Right cardiac atrium (tissue), 5 donors: ENCODE measurements at regions not wholly inside any gene's neighbourhood (a gene's known extent, or its start where the extent isn't known, plus 50 kb on each side); places are given as distances from the start of the nearest gene placed in this dataset.

Experiments used
- ATAC-seq, 2 donors: fragments of 200-7000 bp; cut with Tn5 transposase; one replicate each; pipeline versions ENCODE4 v1.8.0 to v1.9.1; 2020; ENCODE audit warnings: moderate library complexity in 2 of 2, mild to moderate bottlenecking in 1 of 2
- DNase-seq, 3 donors: peaks; one replicate each; pipeline ENCODE4 v3.0.0-alpha.2; 2020
- H3K27ac ChIP-seq: one replicate; pipeline ENCODE4 v1.5.1; 2013; ENCODE audit warnings: mild to moderate bottlenecking, low read length, control low read depth, moderate library complexity
- H3K27me3 ChIP-seq: one replicate; pipeline ENCODE4 v1.6.1; 2013; ENCODE audit not compliant: control insufficient read depth, insufficient read depth
- H3K4me1 ChIP-seq: one replicate; pipeline ENCODE4 v1.6.1; 2013; ENCODE audit warnings: low read length; ENCODE audit not compliant: control insufficient read depth, insufficient read depth
- H3K4me3 ChIP-seq: one replicate; pipeline ENCODE4 v1.5.1; 2013; ENCODE audit warnings: low read length, control low read depth
- H3K9me3 ChIP-seq: one replicate; pipeline ENCODE4 v1.6.1; 2013; ENCODE audit warnings: low read length; ENCODE audit not compliant: control insufficient read depth
- WGBS: extraction: QIAGEN DNeasy Blood & Tissue Kit; methylation state at CpG from one replicate; pipeline ENCODE4 v1.1.7; 2013; 5-methylcytosine and 5-hydroxymethylcytosine counted together
- intact Hi-C, 4 donors: fragments of 100-400 bp; cut with DNase I; formaldehyde crosslinking; loops; one replicate each; pipeline versions ENCODE4 v1.11.0 to v1.14.0; 2022 to 2023
- donor health status: healthy with polysubstance abuse.
- donor health status: DM: no; HTN: yes; CAD: no.
- donor health status: DM: no; HTN: no; CAD: no.
- donor health status: DM: no; HTN: yes; CAD: no; lungs with severe emphysema.
- donor health status: DM: yes; HTN: yes; CAD: no.

DNA sequence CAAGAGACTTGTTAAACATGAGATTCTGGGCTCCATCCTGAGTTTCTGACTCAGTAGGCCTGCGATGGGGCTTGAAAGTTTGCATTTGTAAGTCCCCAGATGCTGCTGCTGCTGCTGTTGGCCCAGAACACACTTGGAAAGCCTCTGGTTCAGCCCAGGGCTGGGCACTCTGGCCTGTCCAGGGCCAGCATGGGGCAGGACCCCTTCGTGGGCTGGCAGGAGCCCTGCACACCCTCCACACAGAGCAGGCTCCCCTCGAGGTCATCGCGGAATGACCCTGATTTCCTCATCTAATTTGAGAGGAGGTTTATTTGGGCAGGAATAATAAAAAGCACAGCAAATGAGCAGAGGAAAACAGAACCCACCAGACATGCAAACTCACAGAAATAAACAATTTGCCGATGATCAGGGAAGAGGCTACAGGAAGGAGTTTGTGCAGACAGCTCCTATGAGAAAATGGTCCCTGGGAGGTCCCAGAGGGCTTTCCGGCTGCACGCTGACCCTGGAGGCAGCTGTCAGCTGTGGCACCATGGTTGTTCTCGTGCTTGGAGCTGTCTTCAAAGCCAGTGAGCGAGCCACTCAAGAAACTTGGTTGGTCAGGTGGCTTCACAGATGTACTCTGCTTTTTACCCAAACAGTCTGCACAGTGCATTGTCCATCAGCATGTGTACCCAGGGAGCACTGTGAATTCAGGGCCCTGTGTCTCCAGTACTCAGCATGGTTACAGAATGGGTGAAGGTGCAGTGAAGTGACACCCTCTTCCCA, 119.3 kb downstream of the GLI2 start:
- intact Hi-C loops = no loop called here
- Histone ChIP-seq H3K9me3 (no peaks in the 10 kb centered on the region), H3K4me1 (no peaks in the 10 kb centered on the region), H3K27me3 (no peaks in the 10 kb centered on the region), H3K4me3 (no peak overlapping the region), H3K27ac (no peak overlapping the region)
- 75% methylated on average over 10 of the region's 10 CpGs for WGBS
- ATAC-seq (no peak), DNase-seq (peak in 1 of 3 donors; percentile 38)

GRCh38 chr2:120855855-120856405, 120.3 kb downstream of the GLI2 start:
- H3K27me3 ChIP-seq = no peaks in the 10 kb centered on the region
- no peaks in the 10 kb centered on the region for H3K9me3 ChIP-seq
- no peaks in the 10 kb centered on the region for H3K4me1 ChIP-seq
- no peak overlapping the region for H3K27ac ChIP-seq
- DNase-seq = peak in 1 of 3 donors; percentile 26
- intact Hi-C loops = no loop called here
- no peak for ATAC-seq
- no peak overlapping the region for H3K4me3 ChIP-seq
- WGBS = 79% methylated on average over 4 of the region's 4 CpGs

GRCh38 chr2:120856421-120856862, 120.8 kb downstream of the GLI2 start:
- Histone ChIP-seq H3K4me3 (no peak overlapping the region), H3K9me3 (no peaks in the 10 kb centered on the region), H3K27me3 (no peaks in the 10 kb centered on the region), H3K27ac (no peak overlapping the region), H3K4me1 (no peaks in the 10 kb centered on the region)
- ATAC-seq (peak; percentile 15 to 20), DNase-seq (peak in 1 of 3 donors; percentile 53)
- 66% methylated on average over 13 of the region's 13 CpGs for WGBS
- intact Hi-C loops = no loop called here

DNA sequence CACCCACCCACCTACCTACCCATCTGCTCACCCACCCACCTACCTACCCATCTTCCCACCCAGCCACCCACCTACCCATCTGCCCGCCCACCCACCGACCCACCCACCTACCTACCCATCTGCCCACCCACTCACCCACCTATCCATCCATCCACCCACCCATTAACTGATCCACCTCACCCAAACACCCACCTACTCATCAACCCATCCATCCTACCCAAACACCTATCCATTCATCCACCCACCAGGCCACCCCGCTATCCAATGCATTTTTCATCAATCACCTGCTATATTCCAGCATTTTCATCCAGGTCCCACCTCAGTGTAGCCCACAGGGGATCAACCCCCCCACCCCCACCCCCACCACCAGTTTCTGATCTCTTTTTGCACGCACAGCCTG, 121.8 kb downstream of the GLI2 start:
- no peaks in the 10 kb centered on the region for H3K27me3 ChIP-seq
- no peaks in the 10 kb centered on the region for H3K9me3 ChIP-seq
- no peaks in the 10 kb centered on the region for H3K4me1 ChIP-seq
- no peak for ATAC-seq
- no peak overlapping the region for H3K27ac ChIP-seq
- 94% methylated on average over 4 of the region's 4 CpGs for WGBS
- H3K4me3 ChIP-seq = no peak overlapping the region
- intact Hi-C loops = no loop called here
- DNase-seq = peak in 1 of 3 donors; percentile 6

GRCh38 chr2:120857931-120858330, 122.3 kb downstream of the GLI2 start:
- no peaks in the 10 kb centered on the region for H3K9me3 ChIP-seq
- no peaks in the 10 kb centered on the region for H3K27me3 ChIP-seq
- WGBS = 92% methylated on average over 7 of the region's 7 CpGs
- DNase-seq (peak in 1 of 3 donors; percentile 14), ATAC-seq (no peak)
- H3K4me1 ChIP-seq = no peaks in the 10 kb centered on the region
- intact Hi-C loops = no loop called here
- no peak overlapping the region for H3K4me3 ChIP-seq
- H3K27ac ChIP-seq = no peak overlapping the region

DNA sequence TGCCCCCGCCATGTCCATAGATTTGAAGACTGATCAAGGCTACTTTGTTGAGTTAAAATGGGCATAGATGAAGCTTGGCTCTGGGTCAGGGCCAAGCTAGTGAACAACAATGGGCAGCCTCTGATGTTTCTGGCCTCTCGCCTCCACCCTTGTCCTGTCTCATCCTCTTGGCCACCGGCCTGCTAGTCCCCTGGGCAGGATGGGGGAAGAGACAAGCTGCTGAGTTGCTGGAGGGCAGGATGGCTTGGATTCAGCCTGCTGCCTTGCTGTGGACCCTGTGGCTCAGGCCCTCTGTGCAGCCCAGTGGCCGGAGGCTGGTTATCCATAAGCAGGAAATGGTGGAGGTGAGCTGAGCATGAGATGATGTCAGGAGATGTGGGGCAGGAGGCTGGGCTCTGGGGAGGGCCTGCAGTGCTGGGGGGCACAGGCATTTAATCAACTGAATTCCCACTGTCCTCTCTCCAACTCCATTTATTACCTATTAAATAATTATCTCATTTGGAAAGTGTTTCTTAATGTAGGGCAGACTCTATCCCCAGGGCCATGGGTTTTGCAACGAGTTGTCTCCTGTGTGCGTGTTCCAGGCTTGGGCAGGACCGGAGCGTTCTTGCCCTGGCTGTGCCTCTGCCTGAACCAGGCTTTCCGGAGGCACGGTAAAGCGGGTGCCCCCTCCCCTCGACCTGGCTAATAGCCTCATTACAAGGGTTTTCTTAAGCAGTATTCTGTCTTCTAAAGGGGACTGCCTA, 122.9 kb downstream of the GLI2 start:
- intact Hi-C loops = no loop called here

DNA sequence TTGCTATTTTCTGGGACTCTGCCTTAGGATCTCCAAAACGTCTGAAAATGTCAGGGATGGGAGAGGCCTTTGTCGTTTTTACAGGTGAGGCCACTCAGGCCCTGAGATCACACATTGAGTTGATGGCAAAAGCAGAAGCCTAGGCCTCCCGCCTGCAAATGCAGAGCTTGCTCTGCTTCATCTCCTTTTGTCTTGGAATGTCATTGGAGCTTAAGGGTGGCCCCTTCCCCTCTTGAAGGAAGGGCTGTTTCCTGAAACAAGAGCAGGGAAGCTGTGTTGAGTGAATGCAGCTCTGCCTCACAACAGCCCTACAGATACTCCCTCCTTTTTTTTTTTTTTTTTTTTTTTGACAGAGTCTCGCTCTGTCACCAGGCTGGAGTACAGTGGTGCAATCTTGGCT, 123.5 kb downstream of the GLI2 start:
- Histone ChIP-seq H3K27me3 (no peaks in the 10 kb centered on the region), H3K27ac (no peak overlapping the region), H3K4me1 (no peaks in the 10 kb centered on the region), H3K4me3 (no peak overlapping the region), H3K9me3 (no peaks in the 10 kb centered on the region)
- 51% methylated on average over 4 of the region's 4 CpGs for WGBS
- ATAC-seq (no peak), DNase-seq (no peak)
- intact Hi-C loops = no loop called here

More for the DNA sequence above, 122.9 kb downstream of the GLI2 start:
- WGBS = 68% methylated on average over 12 of the region's 12 CpGs
- Histone ChIP-seq H3K27me3 (no peaks in the 10 kb centered on the region), H3K4me3 (no peak overlapping the region), H3K27ac (no peak overlapping the region), H3K9me3 (no peaks in the 10 kb centered on the region), H3K4me1 (no peaks in the 10 kb centered on the region)
- peak in 1 of 3 donors; percentile 47 for DNase-seq
- no peak for ATAC-seq

GRCh38 chr2:120859814-120860578, 124.3 kb downstream of the GLI2 start:
- Histone ChIP-seq H3K27ac (no peak overlapping the region), H3K9me3 (no peaks in the 10 kb centered on the region), H3K4me1 (no peaks in the 10 kb centered on the region), H3K4me3 (no peak overlapping the region), H3K27me3 (no peaks in the 10 kb centered on the region)
- intact Hi-C loops = no loop called here
- ATAC-seq (no peak), DNase-seq (peak in 1 of 3 donors; percentile 28)
- WGBS = 89% methylated on average over 14 of the region's 14 CpGs

GRCh38 chr2:120860579-120860922, 124.9 kb downstream of the GLI2 start:
- Histone ChIP-seq H3K4me1 (no peaks in the 10 kb centered on the region), H3K9me3 (no peaks in the 10 kb centered on the region), H3K27ac (no peak overlapping the region), H3K27me3 (no peaks in the 10 kb centered on the region), H3K4me3 (no peak overlapping the region)
- intact Hi-C loops = no loop called here
- ATAC-seq = no peak
- DNase-seq = peak in 1 of 3 donors; percentile 12
- WGBS = 89% methylated on average over 4 of the region's 4 CpGs

DNA sequence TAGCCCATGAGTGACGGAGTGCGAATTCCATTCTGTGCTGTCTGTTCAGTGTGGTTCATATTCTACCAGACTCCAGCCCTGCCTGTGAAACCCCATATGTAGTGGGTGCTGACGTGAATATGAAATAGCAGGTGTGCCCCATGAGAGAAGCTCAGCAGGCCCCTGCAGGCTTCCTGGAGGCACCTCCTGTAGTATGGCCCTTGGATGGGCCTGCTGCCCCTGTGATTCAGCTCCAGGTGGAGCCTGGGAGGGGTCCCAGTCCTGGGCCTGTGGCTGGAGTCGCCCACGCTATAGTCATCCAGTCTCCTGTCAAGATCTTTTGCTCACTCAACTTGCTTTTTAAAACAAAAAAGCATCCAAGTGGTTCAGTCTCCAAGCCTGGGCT, 125.5 kb downstream of the GLI2 start:
- Histone ChIP-seq H3K4me1 (no peaks in the 10 kb centered on the region), H3K4me3 (no peak overlapping the region), H3K9me3 (no peaks in the 10 kb centered on the region), H3K27me3 (no peaks in the 10 kb centered on the region), H3K27ac (no peak overlapping the region)
- intact Hi-C loops = no loop called here
- no peak for ATAC-seq
- DNase-seq = peak in 1 of 3 donors; percentile 1
- 86% methylated on average over 5 of the region's 5 CpGs for WGBS
